Lung (tissue), 11 donors: ENCODE measurements at regions not wholly inside any gene's neighbourhood (a gene's known extent, or its start where the extent isn't known, plus 50 kb on each side); places are given as distances from the start of the nearest gene placed in this dataset.

Experiments
- ATAC-seq: fragments of 200-7000 bp; cut with Tn5 transposase; one replicate; pipeline ENCODE4 v1.9.1; 2020; ENCODE audit warnings: moderate number of reproducible peaks; ENCODE audit not compliant: insufficient read depth, low FRiP score
- DNase-seq, 3 donors: peaks; one replicate each; pipeline ENCODE4 v3.0.0-alpha.2; 2013 to 2017
- H3K27ac ChIP-seq, 2 donors: one replicate each; pipeline ENCODE4 v1.5.1; 2013; ENCODE audit warnings: mild to moderate bottlenecking in 2 of 2, moderate library complexity in 2 of 2, control low read depth in 1 of 2, inconsistent platforms in 1 of 2, low read depth in 1 of 2, low read length in 1 of 2
- H3K27me3 ChIP-seq, 3 donors: one replicate each; pipeline ENCODE4 v1.5.1; 2013; ENCODE audit warnings: low read length in 2 of 3; ENCODE audit not compliant: control insufficient read depth in 3 of 3, insufficient read depth in 3 of 3
- H3K36me3 ChIP-seq, 4 donors: one replicate each; pipeline ENCODE4 v1.5.1; 2013; ENCODE audit warnings: low read length in 4 of 4, mild to moderate bottlenecking in 1 of 4, moderate library complexity in 1 of 4; ENCODE audit not compliant: control insufficient read depth in 4 of 4, insufficient read depth in 4 of 4
- H3K4me1 ChIP-seq, 5 donors: one replicate each; pipeline ENCODE4 v1.5.1; 2013; ENCODE audit warnings: low read length in 5 of 5, mild to moderate bottlenecking in 2 of 5, moderate library complexity in 1 of 5; ENCODE audit not compliant: control insufficient read depth in 5 of 5, insufficient read depth in 5 of 5
- H3K4me3 ChIP-seq: one replicate; pipeline ENCODE4 v1.5.1; 2013; ENCODE audit warnings: mild to moderate bottlenecking, control low read depth, moderate library complexity
- H3K9ac ChIP-seq, 2 donors: one replicate each; pipeline ENCODE4 v1.5.1; 2013; ENCODE audit warnings: low read length in 2 of 2, control low read depth in 1 of 2; ENCODE audit not compliant: insufficient read depth in 1 of 2
- H3K9me3 ChIP-seq, 4 donors: one replicate each; pipeline ENCODE4 v1.5.1; 2013; ENCODE audit warnings: low read length in 3 of 4, mild to moderate bottlenecking in 1 of 4, moderate library complexity in 1 of 4; ENCODE audit not compliant: control insufficient read depth in 4 of 4, insufficient read depth in 3 of 4
- WGBS, 2 donors: extraction: QIAGEN DNeasy Blood & Tissue Kit; methylation state at CpG; one replicate each; pipeline ENCODE4 v1.1.7; 2013; 5-methylcytosine and 5-hydroxymethylcytosine counted together
- TF ChIP-seq, protein P1 (sequence below): IDR thresholded peaks from 2 replicates; pipeline ENCODE4 v1.5.1; 2012; ENCODE audit warnings: mild to moderate bottlenecking; ENCODE audit errors: control extremely low read depth, extremely low read depth
- donor health status: control.
- donor health status: control.
- donor health status: Bipolar disorder and iron deficiency.
- donor health status: healthy.
- donor health status: DM: yes; HTN: yes; CAD: no.

DNA sequence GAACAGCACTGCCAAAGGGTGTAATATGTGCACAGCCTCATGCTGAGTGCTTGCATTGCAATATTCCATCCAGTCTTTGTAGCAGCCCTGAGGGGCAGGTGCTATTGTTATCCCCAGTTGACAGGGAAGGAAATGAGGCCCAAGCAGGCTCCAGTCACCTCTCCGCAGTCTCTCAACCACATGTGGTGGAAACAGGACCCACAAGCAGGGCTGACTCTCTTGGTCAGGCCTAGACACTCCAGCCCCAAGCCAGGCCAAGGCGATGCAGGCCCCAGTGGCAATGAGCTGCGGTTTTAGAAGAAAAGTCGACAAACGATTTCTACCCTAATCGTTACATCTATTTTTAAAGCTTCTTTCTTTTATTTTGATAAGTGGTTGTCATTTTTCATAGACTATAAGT is 52.6 kb upstream of the GADD45A start:
- ATAC-seq: no peak
- WGBS, 2 donors: 82 to 91% methylated on average over 6 of the region's 6 CpGs

DNA sequence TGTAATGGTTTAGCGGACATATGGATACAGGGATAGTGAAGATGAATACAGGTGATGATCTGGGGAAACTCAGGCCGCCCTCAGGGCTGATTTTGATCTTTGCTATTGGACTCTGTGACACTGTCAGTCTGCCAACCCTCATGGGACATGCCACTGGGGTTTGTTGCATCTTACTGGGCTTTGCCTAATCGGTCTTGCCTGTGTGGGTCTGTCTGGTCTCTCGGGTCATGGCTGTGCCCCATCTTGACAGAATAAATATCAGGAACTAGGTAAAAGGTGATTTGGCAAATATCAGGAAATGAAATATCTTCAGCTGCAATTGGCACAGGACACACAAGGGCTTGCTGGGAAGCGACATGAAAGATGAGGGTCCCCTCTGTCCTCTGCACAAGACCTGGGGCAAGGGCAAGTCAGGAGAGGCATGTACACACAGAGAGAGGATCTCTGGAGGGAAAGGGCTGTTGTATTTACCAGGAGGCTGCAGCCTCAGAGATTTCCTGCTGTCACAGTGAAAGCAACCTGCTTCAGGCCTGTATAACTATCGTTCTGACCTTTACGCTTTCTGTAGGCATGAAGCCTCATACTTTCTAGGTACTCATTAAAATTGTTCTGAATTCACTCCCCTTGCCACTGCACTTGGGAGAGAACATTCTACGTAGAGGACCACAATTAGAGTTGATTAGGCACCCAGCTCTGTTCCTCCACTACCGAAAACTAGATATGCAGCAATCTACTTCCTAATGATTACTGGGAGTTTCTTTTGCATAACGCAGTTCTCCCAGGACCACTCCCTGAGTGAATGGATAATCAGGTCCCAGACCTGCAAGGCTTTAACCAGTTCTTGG is 52.0 kb upstream of the GADD45A start:
- no peak for ATAC-seq
- no peaks in the 10 kb centered on the region for H3K9me3 ChIP-seq

More for the DNA sequence above, 52.6 kb upstream of the GADD45A start:
- Histone ChIP-seq H3K36me3 (no peaks in the 10 kb centered on the region), H3K9me3 (no peaks in the 10 kb centered on the region), H3K27me3 (no peaks in the 10 kb centered on the region), H3K9ac (no peak overlapping the region), H3K4me3 (no peak overlapping the region), H3K4me1 (peaks cover 0 to 16% (median 1%) of the 10 kb centered on the region in 5 donors), H3K27ac (no peak overlapping the region)
- no peak for DNase-seq
- TF ChIP-seq, protein P1, sequence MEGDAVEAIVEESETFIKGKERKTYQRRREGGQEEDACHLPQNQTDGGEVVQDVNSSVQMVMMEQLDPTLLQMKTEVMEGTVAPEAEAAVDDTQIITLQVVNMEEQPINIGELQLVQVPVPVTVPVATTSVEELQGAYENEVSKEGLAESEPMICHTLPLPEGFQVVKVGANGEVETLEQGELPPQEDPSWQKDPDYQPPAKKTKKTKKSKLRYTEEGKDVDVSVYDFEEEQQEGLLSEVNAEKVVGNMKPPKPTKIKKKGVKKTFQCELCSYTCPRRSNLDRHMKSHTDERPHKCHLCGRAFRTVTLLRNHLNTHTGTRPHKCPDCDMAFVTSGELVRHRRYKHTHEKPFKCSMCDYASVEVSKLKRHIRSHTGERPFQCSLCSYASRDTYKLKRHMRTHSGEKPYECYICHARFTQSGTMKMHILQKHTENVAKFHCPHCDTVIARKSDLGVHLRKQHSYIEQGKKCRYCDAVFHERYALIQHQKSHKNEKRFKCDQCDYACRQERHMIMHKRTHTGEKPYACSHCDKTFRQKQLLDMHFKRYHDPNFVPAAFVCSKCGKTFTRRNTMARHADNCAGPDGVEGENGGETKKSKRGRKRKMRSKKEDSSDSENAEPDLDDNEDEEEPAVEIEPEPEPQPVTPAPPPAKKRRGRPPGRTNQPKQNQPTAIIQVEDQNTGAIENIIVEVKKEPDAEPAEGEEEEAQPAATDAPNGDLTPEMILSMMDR: no peak

DNA sequence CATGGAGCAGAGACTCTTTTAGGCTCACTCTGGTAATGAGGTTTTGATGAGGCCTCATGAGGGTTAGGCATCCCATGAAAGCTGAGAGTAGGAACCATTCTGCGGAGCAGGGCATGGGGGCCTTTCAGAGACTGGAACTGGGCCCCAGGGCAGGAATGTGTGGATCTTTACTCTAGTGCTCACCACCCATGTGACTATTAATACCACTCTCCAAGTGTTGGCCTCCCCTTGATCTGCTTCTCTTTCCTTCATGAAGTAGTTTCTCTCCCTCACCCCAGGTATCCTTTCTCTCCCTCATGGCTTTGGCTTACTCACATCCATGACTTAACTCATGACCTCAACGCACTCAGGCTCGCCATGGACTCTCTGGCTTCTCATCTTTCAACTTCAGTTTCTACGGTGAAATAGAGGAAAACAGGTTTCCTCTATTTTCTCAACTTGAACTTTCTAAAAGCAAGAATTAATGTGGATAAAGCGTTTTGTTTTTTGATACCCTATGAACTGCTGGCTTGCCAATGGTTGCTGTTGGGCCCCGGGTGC is 50.5 kb upstream of the GADD45A start:
- ATAC-seq (no peak), DNase-seq (no peak)
- Histone ChIP-seq H3K4me3 (no peak overlapping the region), H3K36me3 (no peaks in the 10 kb centered on the region), H3K9me3 (no peaks in the 10 kb centered on the region), H3K27me3 (no peaks in the 10 kb centered on the region), H3K27ac (no peak overlapping the region), H3K9ac (no peak overlapping the region), H3K4me1 (peaks cover 0 to 14% (median 1%) of the 10 kb centered on the region in 5 donors)
- 86 to 90% methylated on average over 6 of the region's 6 CpGs for WGBS, 2 donors
- TF ChIP-seq, protein P1: no peak

More for the DNA sequence above, 52.0 kb upstream of the GADD45A start:
- Histone ChIP-seq H3K4me1 (peaks cover 0 to 16% (median 1%) of the 10 kb centered on the region in 5 donors), H3K27ac (no peak overlapping the region), H3K4me3 (no peak overlapping the region), H3K9ac (no peak overlapping the region), H3K27me3 (no peaks in the 10 kb centered on the region), H3K36me3 (no peaks in the 10 kb centered on the region)
- TF ChIP-seq, protein P1: no peak
- DNase-seq: no peak
- WGBS, 2 donors: 82 to 83% methylated on average over 10 of the region's 10 CpGs
